ENCODE measurements at regions not wholly inside any gene's neighbourhood (a gene's known extent, or its start where the extent isn't known, plus 50 kb on each side); places are given as distances from the start of the nearest gene placed in this dataset.

- no peak overlapping the region for H2AFZ ChIP-seq (ENCODE audit: low read depth, low read length)
- no peaks in the 10 kb centered on the region for H3K9me2 ChIP-seq (ENCODE audit: insufficient read depth, low read length)
- no peaks in the 10 kb centered on the region for H3K36me3 ChIP-seq (ENCODE audit: insufficient read depth, low read length)
- no peaks in the 10 kb centered on the region for H3K79me2 ChIP-seq (replicated peaks; ENCODE audit: insufficient read depth, low read length)
- no peaks in the 10 kb centered on the region for H3K9me3 ChIP-seq (ENCODE audit: low read length)
- no peak overlapping the region for H3K4me3 ChIP-seq (ENCODE audit: low read length)
- H3K4me2 ChIP-seq (ENCODE audit: low read length), result no peak overlapping the region
- TF ChIP-seq EP300 (conservative IDR thresholded peaks at IDR 0.05; ENCODE audit: poor library complexity, severe bottlenecking) (no peak), TAF1 (IDR thresholded peaks at IDR 0.05; ENCODE audit: low read depth) (no peak), RAD21 (conservative IDR thresholded peaks at IDR 0.05) (no peak)
- TF ChIP-seq, protein P1, sequence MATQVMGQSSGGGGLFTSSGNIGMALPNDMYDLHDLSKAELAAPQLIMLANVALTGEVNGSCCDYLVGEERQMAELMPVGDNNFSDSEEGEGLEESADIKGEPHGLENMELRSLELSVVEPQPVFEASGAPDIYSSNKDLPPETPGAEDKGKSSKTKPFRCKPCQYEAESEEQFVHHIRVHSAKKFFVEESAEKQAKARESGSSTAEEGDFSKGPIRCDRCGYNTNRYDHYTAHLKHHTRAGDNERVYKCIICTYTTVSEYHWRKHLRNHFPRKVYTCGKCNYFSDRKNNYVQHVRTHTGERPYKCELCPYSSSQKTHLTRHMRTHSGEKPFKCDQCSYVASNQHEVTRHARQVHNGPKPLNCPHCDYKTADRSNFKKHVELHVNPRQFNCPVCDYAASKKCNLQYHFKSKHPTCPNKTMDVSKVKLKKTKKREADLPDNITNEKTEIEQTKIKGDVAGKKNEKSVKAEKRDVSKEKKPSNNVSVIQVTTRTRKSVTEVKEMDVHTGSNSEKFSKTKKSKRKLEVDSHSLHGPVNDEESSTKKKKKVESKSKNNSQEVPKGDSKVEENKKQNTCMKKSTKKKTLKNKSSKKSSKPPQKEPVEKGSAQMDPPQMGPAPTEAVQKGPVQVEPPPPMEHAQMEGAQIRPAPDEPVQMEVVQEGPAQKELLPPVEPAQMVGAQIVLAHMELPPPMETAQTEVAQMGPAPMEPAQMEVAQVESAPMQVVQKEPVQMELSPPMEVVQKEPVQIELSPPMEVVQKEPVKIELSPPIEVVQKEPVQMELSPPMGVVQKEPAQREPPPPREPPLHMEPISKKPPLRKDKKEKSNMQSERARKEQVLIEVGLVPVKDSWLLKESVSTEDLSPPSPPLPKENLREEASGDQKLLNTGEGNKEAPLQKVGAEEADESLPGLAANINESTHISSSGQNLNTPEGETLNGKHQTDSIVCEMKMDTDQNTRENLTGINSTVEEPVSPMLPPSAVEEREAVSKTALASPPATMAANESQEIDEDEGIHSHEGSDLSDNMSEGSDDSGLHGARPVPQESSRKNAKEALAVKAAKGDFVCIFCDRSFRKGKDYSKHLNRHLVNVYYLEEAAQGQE (IDR thresholded peaks at IDR 0.05; ENCODE audit: borderline replicate concordance), result no peak
- H4K20me1 ChIP-seq (ENCODE audit: insufficient read depth), result no peaks in the 10 kb centered on the region
- no peaks in the 10 kb centered on the region for H3F3A ChIP-seq (ENCODE audit: insufficient read depth, low read length, poor library complexity, severe bottlenecking)
- H3K27ac ChIP-seq (ENCODE audit: low read length), result no peak overlapping the region
- H3K27me3 ChIP-seq (ENCODE audit: insufficient read depth, low read depth, low read length), result no peaks in the 10 kb centered on the region
- H3K9ac ChIP-seq (ENCODE audit: low read length), result no peak overlapping the region
These were observed 211.0 kb downstream of the CYRIA start for GRCh38 chr2:16454621-16455020.

GRCh38 chr2:16452123-16452522 is 213.5 kb downstream of the CYRIA start:
- H3K4me3 ChIP-seq (ENCODE audit: low read length), result no peak overlapping the region
- H2AFZ ChIP-seq (ENCODE audit: low read depth, low read length), result no peak overlapping the region
- no peaks in the 10 kb centered on the region for H3K9me2 ChIP-seq (ENCODE audit: insufficient read depth, low read length)
- no peak overlapping the region for H3K27ac ChIP-seq (ENCODE audit: low read length)
- no peaks in the 10 kb centered on the region for H3K79me2 ChIP-seq (replicated peaks; ENCODE audit: insufficient read depth, low read length)
- H3K4me2 ChIP-seq (ENCODE audit: low read length), result no peak overlapping the region
- no peaks in the 10 kb centered on the region for H3K27me3 ChIP-seq (ENCODE audit: insufficient read depth, low read depth, low read length)
- no peak overlapping the region for H3K9ac ChIP-seq (ENCODE audit: low read length)
- no peaks in the 10 kb centered on the region for H3K9me3 ChIP-seq (ENCODE audit: low read length)
- no peaks in the 10 kb centered on the region for H3K36me3 ChIP-seq (ENCODE audit: insufficient read depth, low read length)
- H3F3A ChIP-seq (ENCODE audit: insufficient read depth, low read length, poor library complexity, severe bottlenecking), result no peaks in the 10 kb centered on the region
- TF ChIP-seq SMC3 (conservative IDR thresholded peaks at IDR 0.05; ENCODE audit: poor library complexity) (no peak), MXI1 (conservative IDR thresholded peaks at IDR 0.05; ENCODE audit: poor library complexity, severe bottlenecking) (no peak), RAD21 (conservative IDR thresholded peaks at IDR 0.05) (no peak), EZH2 (IDR thresholded peaks at IDR 0.05; ENCODE audit: borderline replicate concordance, insufficient read depth, low read length, poor library complexity, severe bottlenecking) (no peak), POLR2AphosphoS5 (IDR thresholded peaks at IDR 0.05) (no peak), TAF1 (IDR thresholded peaks at IDR 0.05; ENCODE audit: low read depth) (no peak), EP300 (conservative IDR thresholded peaks at IDR 0.05; ENCODE audit: poor library complexity, severe bottlenecking) (no peak)
- TF ChIP-seq, protein P1 (IDR thresholded peaks at IDR 0.05; ENCODE audit: borderline replicate concordance), result no peak
- TF ChIP-seq, protein P2, sequence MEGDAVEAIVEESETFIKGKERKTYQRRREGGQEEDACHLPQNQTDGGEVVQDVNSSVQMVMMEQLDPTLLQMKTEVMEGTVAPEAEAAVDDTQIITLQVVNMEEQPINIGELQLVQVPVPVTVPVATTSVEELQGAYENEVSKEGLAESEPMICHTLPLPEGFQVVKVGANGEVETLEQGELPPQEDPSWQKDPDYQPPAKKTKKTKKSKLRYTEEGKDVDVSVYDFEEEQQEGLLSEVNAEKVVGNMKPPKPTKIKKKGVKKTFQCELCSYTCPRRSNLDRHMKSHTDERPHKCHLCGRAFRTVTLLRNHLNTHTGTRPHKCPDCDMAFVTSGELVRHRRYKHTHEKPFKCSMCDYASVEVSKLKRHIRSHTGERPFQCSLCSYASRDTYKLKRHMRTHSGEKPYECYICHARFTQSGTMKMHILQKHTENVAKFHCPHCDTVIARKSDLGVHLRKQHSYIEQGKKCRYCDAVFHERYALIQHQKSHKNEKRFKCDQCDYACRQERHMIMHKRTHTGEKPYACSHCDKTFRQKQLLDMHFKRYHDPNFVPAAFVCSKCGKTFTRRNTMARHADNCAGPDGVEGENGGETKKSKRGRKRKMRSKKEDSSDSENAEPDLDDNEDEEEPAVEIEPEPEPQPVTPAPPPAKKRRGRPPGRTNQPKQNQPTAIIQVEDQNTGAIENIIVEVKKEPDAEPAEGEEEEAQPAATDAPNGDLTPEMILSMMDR (IDR thresholded peaks at IDR 0.05; ENCODE audit: poor library complexity, severe bottlenecking), result no peak
- H4K20me1 ChIP-seq (ENCODE audit: insufficient read depth), result no peaks in the 10 kb centered on the region
